Fibroblast of gingiva (primary cell): ENCODE measurements at regions not wholly inside any gene's neighbourhood (a gene's known extent, or its start where the extent isn't known, plus 50 kb on each side); places are given as distances from the start of the nearest gene placed in this dataset.
"Not testable (repeated sequence)": the region's sequence is repeated elsewhere in the genome, so short reads cannot be mapped to it uniquely, and the experiment has no call there.

Experiments
- DNase-seq: peaks from one replicate; pipeline ENCODE4 v3.0.0-alpha.2; 2011; ENCODE audit warnings: low read depth

- DNase-seq: no peak
Observed at GRCh38 chrX:40530509-40530908, 50.3 kb upstream of the ATP6AP2 start.

GRCh38 chrX:40527543-40527942 is 53.2 kb upstream of the ATP6AP2 start:
- DNase-seq: no peak

- DNase-seq: no peak
Observed at GRCh38 chrX:40526412-40526811, 54.4 kb upstream of the ATP6AP2 start.

GRCh38 chrX:40525901-40526300 is 54.9 kb upstream of the ATP6AP2 start:
- DNase-seq: not testable (repeated sequence)

GRCh38 chrX:40524423-40524822 is 56.3 kb upstream of the ATP6AP2 start:
- no peak for DNase-seq

GRCh38 chrX:40523852-40524251 is 56.9 kb upstream of the ATP6AP2 start:
- no peak for DNase-seq

- DNase-seq: no peak
Observed at GRCh38 chrX:40521868-40522450, 58.8 kb upstream of the ATP6AP2 start.

- DNase-seq: no peak
Observed at GRCh38 chrX:40514376-40514775, 66.4 kb upstream of the ATP6AP2 start.

GRCh38 chrX:40513835-40514234 is 66.9 kb upstream of the ATP6AP2 start:
- DNase-seq: no peak

GRCh38 chrX:40513012-40513411 is 67.8 kb upstream of the ATP6AP2 start:
- DNase-seq: no peak

- no peak for DNase-seq
Observed at GRCh38 chrX:40511258-40511657, 69.5 kb upstream of the ATP6AP2 start.

- no peak for DNase-seq
Observed at GRCh38 chrX:40508560-40508959, 72.2 kb upstream of the ATP6AP2 start.

- DNase-seq: no peak
Observed at GRCh38 chrX:40506201-40506985, 74.4 kb upstream of the ATP6AP2 start.

- DNase-seq: peak; percentile 55
Observed at GRCh38 chrX:40504801-40505605, 75.8 kb upstream of the ATP6AP2 start.

- no peak for DNase-seq
Observed at GRCh38 chrX:40503094-40503493, 77.7 kb upstream of the ATP6AP2 start.

GRCh38 chrX:40502688-40503087 is 78.1 kb upstream of the ATP6AP2 start:
- no peak for DNase-seq

- DNase-seq: no peak
Observed at GRCh38 chrX:40501164-40501855, 79.5 kb upstream of the ATP6AP2 start.

GRCh38 chrX:40496728-40497127 is 84.0 kb upstream of the ATP6AP2 start:
- peak; percentile 1 for DNase-seq

- no peak for DNase-seq
Observed at GRCh38 chrX:40495659-40496058, 85.1 kb upstream of the ATP6AP2 start.

- no peak for DNase-seq
Observed at GRCh38 chrX:40494005-40494404, 86.8 kb upstream of the ATP6AP2 start.

- no peak for DNase-seq
Observed at GRCh38 chrX:40488296-40488695, 92.5 kb upstream of the ATP6AP2 start.

- DNase-seq: no peak
Observed at GRCh38 chrX:40485973-40486372, 94.8 kb upstream of the ATP6AP2 start.
